ENCODE measurements at regions not wholly inside any gene's neighbourhood (a gene's known extent, or its start where the extent isn't known, plus 50 kb on each side); places are given as distances from the start of the nearest gene placed in this dataset.

- peaks cover 17% of the 10 kb centered on the region for H3K4me1 ChIP-seq
- H3K9me3 ChIP-seq: no peaks in the 10 kb centered on the region
- no peaks in the 10 kb centered on the region for H3K27me3 ChIP-seq
- no peaks in the 10 kb centered on the region for H3K36me3 ChIP-seq
- TF ChIP-seq CTCF (IDR thresholded peaks at IDR 0.05; ENCODE audit: low read depth, low read length): no peak
- DNase-seq: no peak
- H3K4me3 ChIP-seq (ENCODE audit: low read depth, low read length): no peak overlapping the region
Observed at GRCh38 chr1:232542633-232543593, 87.0 kb downstream of the SIPA1L2 start.

- no peak for TF ChIP-seq CTCF (IDR thresholded peaks at IDR 0.05; ENCODE audit: low read depth, low read length)
- Histone ChIP-seq H3K27me3 (no peaks in the 10 kb centered on the region), H3K4me3 (ENCODE audit: low read depth, low read length) (no peak overlapping the region), H3K9me3 (no peaks in the 10 kb centered on the region), H3K4me1 (peaks cover 26% of the 10 kb centered on the region), H3K36me3 (no peaks in the 10 kb centered on the region)
- no peak for DNase-seq
Observed at GRCh38 chr1:232538943-232539302, 91.0 kb downstream of the SIPA1L2 start.

- TF ChIP-seq CTCF (IDR thresholded peaks at IDR 0.05; ENCODE audit: low read depth, low read length): no peak
- no peaks in the 10 kb centered on the region for H3K27me3 ChIP-seq
- H3K4me1 ChIP-seq: peaks cover 26% of the 10 kb centered on the region
- no peaks in the 10 kb centered on the region for H3K36me3 ChIP-seq
- no peak overlapping the region for H3K4me3 ChIP-seq (ENCODE audit: low read depth, low read length)
- peak; percentile 58 for DNase-seq
- H3K9me3 ChIP-seq: no peaks in the 10 kb centered on the region
Observed at GRCh38 chr1:232538224-232538942, 91.5 kb downstream of the SIPA1L2 start.

GRCh38 chr1:232534552-232535517, 95.1 kb downstream of the SIPA1L2 start:
- no peak for TF ChIP-seq CTCF (IDR thresholded peaks at IDR 0.05; ENCODE audit: low read depth, low read length)
- Histone ChIP-seq H3K4me1 (peaks cover 26% of the 10 kb centered on the region), H3K27me3 (no peaks in the 10 kb centered on the region), H3K4me3 (ENCODE audit: low read depth, low read length) (peak overlapping the region; percentile 6), H3K9me3 (no peaks in the 10 kb centered on the region), H3K36me3 (no peaks in the 10 kb centered on the region)
- peak; percentile 56 for DNase-seq

- no peak for TF ChIP-seq CTCF (IDR thresholded peaks at IDR 0.05; ENCODE audit: low read depth, low read length)
- peaks cover 22% of the 10 kb centered on the region for H3K4me1 ChIP-seq
- DNase-seq: no peak
- no peaks in the 10 kb centered on the region for H3K9me3 ChIP-seq
- no peaks in the 10 kb centered on the region for H3K27me3 ChIP-seq
- H3K36me3 ChIP-seq: no peaks in the 10 kb centered on the region
- H3K4me3 ChIP-seq (ENCODE audit: low read depth, low read length): no peak overlapping the region
Observed at GRCh38 chr1:232533328-232533727, 96.6 kb downstream of the SIPA1L2 start.
